ENCODE measurements at regions not wholly inside any gene's neighbourhood (a gene's known extent, or its start where the extent isn't known, plus 50 kb on each side); places are given as distances from the start of the nearest gene placed in this dataset.

DNA sequence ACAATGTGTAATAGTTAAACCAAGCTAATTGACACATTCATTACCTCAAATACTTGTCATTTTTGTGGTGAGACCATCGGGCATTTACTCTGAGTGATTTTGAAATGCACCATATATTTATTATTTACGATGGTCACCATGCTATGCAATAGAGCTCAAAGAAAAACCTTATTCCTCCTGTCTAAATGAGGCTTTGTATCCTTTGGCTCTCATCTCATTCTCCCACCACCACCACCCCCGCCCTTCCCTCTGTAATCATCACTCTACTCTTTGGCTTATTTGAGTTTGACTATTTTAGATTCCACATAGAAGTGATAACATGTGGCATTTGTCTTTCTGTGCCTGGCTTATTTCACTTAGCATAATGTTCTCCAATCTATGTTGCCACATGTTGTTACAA lies 124.9 kb downstream of the CYSLTR2 start:
- no peaks in the 10 kb centered on the region for H3K9me2 ChIP-seq (ENCODE audit: insufficient read depth, low read length)

DNA sequence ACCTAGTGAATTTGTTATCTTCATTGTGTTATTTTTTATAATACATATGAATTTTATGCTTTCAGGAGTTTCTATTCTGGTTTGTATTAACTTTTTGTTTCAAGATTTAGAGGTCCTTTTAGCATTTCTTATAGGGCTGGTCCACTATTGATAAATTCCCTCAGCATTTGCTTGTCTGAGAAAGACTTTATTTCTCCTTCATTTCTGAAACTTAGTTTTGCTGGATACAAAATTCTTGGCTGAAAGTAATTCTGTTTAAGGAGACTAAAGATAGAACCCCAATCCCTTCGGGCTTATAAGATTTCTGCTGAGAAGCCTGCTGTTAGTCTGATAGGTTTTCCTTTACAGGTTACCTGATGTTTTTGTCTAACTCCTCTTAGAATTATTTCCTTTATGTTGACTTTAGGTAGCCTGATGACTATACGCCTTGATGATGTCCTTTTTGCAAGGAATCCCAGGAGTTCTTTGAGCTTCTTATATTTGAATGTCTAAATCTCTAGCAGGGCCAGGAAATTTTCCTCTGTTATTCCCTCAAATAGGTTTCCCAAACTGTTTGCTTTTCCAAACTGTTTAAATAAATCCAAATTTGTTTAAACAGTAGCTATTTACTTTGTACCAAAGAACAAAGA lies 127.1 kb downstream of the CYSLTR2 start:
- H3K9me3 ChIP-seq (ENCODE audit: low read length), result no peaks in the 10 kb centered on the region
- H3K9me2 ChIP-seq (ENCODE audit: insufficient read depth, low read length), result no peaks in the 10 kb centered on the region
- H3F3A ChIP-seq (ENCODE audit: insufficient read depth, low read length, poor library complexity, severe bottlenecking), result no peaks in the 10 kb centered on the region
- TF ChIP-seq RAD21 (conservative IDR thresholded peaks at IDR 0.05), result no peak
- no peak for TF ChIP-seq MXI1 (conservative IDR thresholded peaks at IDR 0.05; ENCODE audit: poor library complexity, severe bottlenecking)
- TF ChIP-seq TAF1 (IDR thresholded peaks at IDR 0.05; ENCODE audit: low read depth), result no peak
- no peak overlapping the region for H2AFZ ChIP-seq (ENCODE audit: low read depth, low read length)
- no peaks in the 10 kb centered on the region for H3K36me3 ChIP-seq (ENCODE audit: insufficient read depth, low read length)
- H3K79me2 ChIP-seq (replicated peaks; ENCODE audit: insufficient read depth, low read length), result no peaks in the 10 kb centered on the region
- no peak overlapping the region for H3K4me2 ChIP-seq (ENCODE audit: low read length)
- no peaks in the 10 kb centered on the region for H3K27me3 ChIP-seq (ENCODE audit: insufficient read depth, low read depth, low read length)
- no peak overlapping the region for H3K27ac ChIP-seq (ENCODE audit: low read length)
- H4K20me1 ChIP-seq (ENCODE audit: insufficient read depth), result no peaks in the 10 kb centered on the region
- no peak overlapping the region for H3K4me3 ChIP-seq (ENCODE audit: low read length)
- H3K9ac ChIP-seq (ENCODE audit: low read length), result no peak overlapping the region

More for the DNA sequence above, 124.9 kb downstream of the CYSLTR2 start:
- no peak overlapping the region for H3K27ac ChIP-seq (ENCODE audit: low read length)
- H3K9ac ChIP-seq (ENCODE audit: low read length), result no peak overlapping the region
- no peak for TF ChIP-seq EZH2 (IDR thresholded peaks at IDR 0.05; ENCODE audit: borderline replicate concordance, insufficient read depth, low read length, poor library complexity, severe bottlenecking)
- H3K9me3 ChIP-seq (ENCODE audit: low read length), result no peaks in the 10 kb centered on the region
- no peak overlapping the region for H2AFZ ChIP-seq (ENCODE audit: low read depth, low read length)
- no peaks in the 10 kb centered on the region for H3K36me3 ChIP-seq (ENCODE audit: insufficient read depth, low read length)
- H3F3A ChIP-seq (ENCODE audit: insufficient read depth, low read length, poor library complexity, severe bottlenecking), result no peaks in the 10 kb centered on the region
- H3K79me2 ChIP-seq (replicated peaks; ENCODE audit: insufficient read depth, low read length), result no peaks in the 10 kb centered on the region
- no peaks in the 10 kb centered on the region for H4K20me1 ChIP-seq (ENCODE audit: insufficient read depth)
- H3K4me2 ChIP-seq (ENCODE audit: low read length), result no peak overlapping the region
- no peak overlapping the region for H3K4me3 ChIP-seq (ENCODE audit: low read length)
- H3K27me3 ChIP-seq (ENCODE audit: insufficient read depth, low read depth, low read length), result no peaks in the 10 kb centered on the region

DNA sequence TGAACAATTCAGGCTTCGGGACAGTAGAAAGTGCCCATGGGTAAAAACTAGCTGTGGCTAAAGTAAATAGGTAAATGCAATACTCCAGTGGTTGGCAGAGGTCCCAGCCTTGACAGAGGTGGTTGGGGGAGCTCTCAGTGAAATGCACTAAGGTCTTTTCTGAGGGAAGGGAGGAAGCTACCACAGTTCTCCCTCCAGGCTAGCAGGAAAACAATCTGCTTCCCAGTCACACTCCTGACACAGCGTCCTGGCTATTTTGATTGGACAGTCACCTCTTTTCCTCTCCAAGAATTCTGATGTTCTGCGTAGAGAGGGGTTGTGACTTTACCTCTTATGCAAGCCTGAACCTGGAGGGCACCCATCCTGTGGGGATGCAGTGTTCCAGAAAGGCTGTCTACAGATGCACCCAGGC lies 128.7 kb downstream of the CYSLTR2 start:
- no peak overlapping the region for H3K27ac ChIP-seq (ENCODE audit: low read length)
- no peaks in the 10 kb centered on the region for H3K27me3 ChIP-seq (ENCODE audit: insufficient read depth, low read depth, low read length)
- H3K9me2 ChIP-seq (ENCODE audit: insufficient read depth, low read length), result no peaks in the 10 kb centered on the region
- no peak overlapping the region for H3K4me2 ChIP-seq (ENCODE audit: low read length)
- no peaks in the 10 kb centered on the region for H3K36me3 ChIP-seq (ENCODE audit: insufficient read depth, low read length)
- no peak overlapping the region for H3K9ac ChIP-seq (ENCODE audit: low read length)
- no peaks in the 10 kb centered on the region for H3K9me3 ChIP-seq (ENCODE audit: low read length)
- H2AFZ ChIP-seq (ENCODE audit: low read depth, low read length), result no peak overlapping the region
- H3K4me3 ChIP-seq (ENCODE audit: low read length), result no peak overlapping the region
- no peaks in the 10 kb centered on the region for H3K79me2 ChIP-seq (replicated peaks; ENCODE audit: insufficient read depth, low read length)
- no peak for TF ChIP-seq EZH2 (IDR thresholded peaks at IDR 0.05; ENCODE audit: borderline replicate concordance, insufficient read depth, low read length, poor library complexity, severe bottlenecking)
- no peak for TF ChIP-seq EP300 (conservative IDR thresholded peaks at IDR 0.05; ENCODE audit: poor library complexity, severe bottlenecking)
- TF ChIP-seq MXI1 (conservative IDR thresholded peaks at IDR 0.05; ENCODE audit: poor library complexity, severe bottlenecking), result no peak
- no peak for TF ChIP-seq SMC3 (conservative IDR thresholded peaks at IDR 0.05; ENCODE audit: poor library complexity)
- TF ChIP-seq REST (IDR thresholded peaks at IDR 0.05; ENCODE audit: borderline replicate concordance), result no peak
- TF ChIP-seq POLR2AphosphoS5 (IDR thresholded peaks at IDR 0.05), result no peak
- no peaks in the 10 kb centered on the region for H3F3A ChIP-seq (ENCODE audit: insufficient read depth, low read length, poor library complexity, severe bottlenecking)
- H4K20me1 ChIP-seq (ENCODE audit: insufficient read depth), result no peaks in the 10 kb centered on the region

All from neural cell (in vitro differentiated cells).